ENCODE measurements at regions not wholly inside any gene's neighbourhood (a gene's known extent, or its start where the extent isn't known, plus 50 kb on each side); places are given as distances from the start of the nearest gene placed in this dataset.
"Not testable (repeated sequence)": the region's sequence is repeated elsewhere in the genome, so short reads cannot be mapped to it uniquely, and the experiment has no call there.

DNA sequence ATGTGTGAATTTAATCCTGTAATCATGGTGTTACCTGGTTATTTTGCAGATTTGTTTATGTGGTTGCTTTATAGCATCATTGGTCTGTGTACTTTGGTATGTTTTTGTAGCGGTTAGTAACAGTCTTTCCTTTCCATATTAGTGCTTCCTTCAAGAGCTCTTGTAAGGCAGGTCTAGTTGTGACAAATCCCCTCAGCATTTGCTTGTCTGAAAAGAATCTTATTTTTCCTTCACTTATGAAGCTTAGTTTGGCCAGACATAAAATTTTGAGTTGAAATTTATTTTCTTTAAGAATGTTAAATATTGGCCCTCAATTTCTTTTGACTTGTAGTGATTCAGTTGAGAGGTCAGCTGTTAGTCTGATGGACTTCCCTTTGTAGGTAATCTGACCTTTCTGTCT is 1096.1 kb upstream of the SLIT2 start:
- Histone ChIP-seq H3K9me3 (ENCODE audit: control insufficient read depth, insufficient read depth, low read depth, low read length) (no peaks in the 10 kb centered on the region), H3K36me3 (ENCODE audit: control insufficient read depth, insufficient read depth, low read length) (no peaks in the 10 kb centered on the region), H3K27ac (ENCODE audit: low read length) (no peak overlapping the region), H3K27me3 (ENCODE audit: control insufficient read depth, insufficient read depth, low read length) (no peaks in the 10 kb centered on the region), H3K4me3 (ENCODE audit: low read depth in 2 of 2, low read length in 2 of 2) (no peak overlapping the region), H3K4me1 (ENCODE audit: control insufficient read depth, insufficient read depth, low read length) (no peaks in the 10 kb centered on the region)
- in situ Hi-C loops (cut with HindIII; ENCODE audit: low pct_unique_long_range_greater_than_20kb, low sequenced_read_pairs): no loop called here
- intact Hi-C loops (cut with micrococcal nuclease; ENCODE audit: unreplicated experiment): no loop called here
- ChIA-PET POLR2A (no interaction called here), CTCF (no interaction called here)
- TF ChIP-seq SIN3A (IDR thresholded peaks at IDR 0.05; ENCODE audit: borderline replicate concordance, insufficient read depth, low read depth, low read length) (no peak), POLR2AphosphoS5 (IDR thresholded peaks at IDR 0.05; ENCODE audit: low read depth, low read length) (no peak), TCF7L2 (IDR thresholded peaks at IDR 0.05; ENCODE audit: low read depth, low read length) (no peak)
- TF ChIP-seq, protein P1, sequence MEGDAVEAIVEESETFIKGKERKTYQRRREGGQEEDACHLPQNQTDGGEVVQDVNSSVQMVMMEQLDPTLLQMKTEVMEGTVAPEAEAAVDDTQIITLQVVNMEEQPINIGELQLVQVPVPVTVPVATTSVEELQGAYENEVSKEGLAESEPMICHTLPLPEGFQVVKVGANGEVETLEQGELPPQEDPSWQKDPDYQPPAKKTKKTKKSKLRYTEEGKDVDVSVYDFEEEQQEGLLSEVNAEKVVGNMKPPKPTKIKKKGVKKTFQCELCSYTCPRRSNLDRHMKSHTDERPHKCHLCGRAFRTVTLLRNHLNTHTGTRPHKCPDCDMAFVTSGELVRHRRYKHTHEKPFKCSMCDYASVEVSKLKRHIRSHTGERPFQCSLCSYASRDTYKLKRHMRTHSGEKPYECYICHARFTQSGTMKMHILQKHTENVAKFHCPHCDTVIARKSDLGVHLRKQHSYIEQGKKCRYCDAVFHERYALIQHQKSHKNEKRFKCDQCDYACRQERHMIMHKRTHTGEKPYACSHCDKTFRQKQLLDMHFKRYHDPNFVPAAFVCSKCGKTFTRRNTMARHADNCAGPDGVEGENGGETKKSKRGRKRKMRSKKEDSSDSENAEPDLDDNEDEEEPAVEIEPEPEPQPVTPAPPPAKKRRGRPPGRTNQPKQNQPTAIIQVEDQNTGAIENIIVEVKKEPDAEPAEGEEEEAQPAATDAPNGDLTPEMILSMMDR (IDR thresholded peaks at IDR 0.05): no peak
- TF ChIP-seq, protein P2, sequence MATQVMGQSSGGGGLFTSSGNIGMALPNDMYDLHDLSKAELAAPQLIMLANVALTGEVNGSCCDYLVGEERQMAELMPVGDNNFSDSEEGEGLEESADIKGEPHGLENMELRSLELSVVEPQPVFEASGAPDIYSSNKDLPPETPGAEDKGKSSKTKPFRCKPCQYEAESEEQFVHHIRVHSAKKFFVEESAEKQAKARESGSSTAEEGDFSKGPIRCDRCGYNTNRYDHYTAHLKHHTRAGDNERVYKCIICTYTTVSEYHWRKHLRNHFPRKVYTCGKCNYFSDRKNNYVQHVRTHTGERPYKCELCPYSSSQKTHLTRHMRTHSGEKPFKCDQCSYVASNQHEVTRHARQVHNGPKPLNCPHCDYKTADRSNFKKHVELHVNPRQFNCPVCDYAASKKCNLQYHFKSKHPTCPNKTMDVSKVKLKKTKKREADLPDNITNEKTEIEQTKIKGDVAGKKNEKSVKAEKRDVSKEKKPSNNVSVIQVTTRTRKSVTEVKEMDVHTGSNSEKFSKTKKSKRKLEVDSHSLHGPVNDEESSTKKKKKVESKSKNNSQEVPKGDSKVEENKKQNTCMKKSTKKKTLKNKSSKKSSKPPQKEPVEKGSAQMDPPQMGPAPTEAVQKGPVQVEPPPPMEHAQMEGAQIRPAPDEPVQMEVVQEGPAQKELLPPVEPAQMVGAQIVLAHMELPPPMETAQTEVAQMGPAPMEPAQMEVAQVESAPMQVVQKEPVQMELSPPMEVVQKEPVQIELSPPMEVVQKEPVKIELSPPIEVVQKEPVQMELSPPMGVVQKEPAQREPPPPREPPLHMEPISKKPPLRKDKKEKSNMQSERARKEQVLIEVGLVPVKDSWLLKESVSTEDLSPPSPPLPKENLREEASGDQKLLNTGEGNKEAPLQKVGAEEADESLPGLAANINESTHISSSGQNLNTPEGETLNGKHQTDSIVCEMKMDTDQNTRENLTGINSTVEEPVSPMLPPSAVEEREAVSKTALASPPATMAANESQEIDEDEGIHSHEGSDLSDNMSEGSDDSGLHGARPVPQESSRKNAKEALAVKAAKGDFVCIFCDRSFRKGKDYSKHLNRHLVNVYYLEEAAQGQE (IDR thresholded peaks at IDR 0.05; ENCODE audit: insufficient read depth in 1 of 2, low read depth in 2 of 2, low read length in 1 of 2): no peak
- DNase-seq (ENCODE audit: low read depth, low spot score) (no peak), ATAC-seq (no peak)
- no TSS peak for BruUV-seq (replicated peaks)

DNA sequence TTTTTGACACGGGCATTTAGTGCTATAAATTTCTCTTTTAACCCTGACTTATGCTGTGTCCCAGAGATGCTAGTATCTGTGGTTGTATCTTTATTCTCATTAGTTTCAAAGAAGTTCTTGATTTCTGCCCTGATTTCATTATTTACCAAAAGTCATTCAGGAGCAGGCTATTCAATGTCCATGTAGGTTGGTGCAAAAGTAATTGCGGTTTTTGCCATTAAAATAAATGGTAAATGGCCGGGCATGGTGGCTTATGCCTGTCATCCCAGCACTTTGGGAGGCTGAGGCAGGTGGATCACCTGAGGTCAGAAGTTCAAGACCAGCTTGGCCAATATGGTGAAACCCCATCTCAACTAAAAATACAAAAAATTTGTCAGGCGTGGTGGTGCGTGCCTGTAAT is 1097.4 kb upstream of the SLIT2 start:
- POLR2A ChIA-PET; in situ Hi-C loops (cut with HindIII; ENCODE audit: low pct_unique_long_range_greater_than_20kb, low sequenced_read_pairs); BruUV-seq (replicated peaks): not testable (repeated sequence)

DNA sequence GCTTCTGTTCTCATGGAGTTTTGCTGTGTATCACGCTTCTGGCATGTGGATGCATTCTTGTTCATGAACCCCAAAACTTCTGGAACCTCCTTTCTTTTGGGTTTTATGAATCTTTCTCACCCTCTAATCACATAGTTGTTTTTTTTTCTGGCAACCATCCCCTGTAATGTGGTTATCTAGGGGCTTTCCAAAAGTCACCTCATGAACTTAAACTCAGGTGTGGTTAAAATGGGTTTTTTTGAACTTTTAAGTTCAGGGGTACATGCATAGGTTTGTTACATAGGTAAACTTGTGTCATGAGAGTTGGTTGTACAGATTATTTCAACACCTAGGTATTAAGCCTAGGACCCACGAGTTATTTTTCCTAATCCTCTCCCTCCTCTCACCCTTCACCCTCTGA is 1099.4 kb upstream of the SLIT2 start:
- H3K27me3 ChIP-seq (ENCODE audit: control insufficient read depth, insufficient read depth, low read length): no peaks in the 10 kb centered on the region
- ChIA-PET CTCF (no interaction called here), POLR2A (no interaction called here)
- H3K9me3 ChIP-seq (ENCODE audit: control insufficient read depth, insufficient read depth, low read depth, low read length): no peaks in the 10 kb centered on the region
- no peaks in the 10 kb centered on the region for H3K4me1 ChIP-seq (ENCODE audit: control insufficient read depth, insufficient read depth, low read length)
- H3K4me3 ChIP-seq (ENCODE audit: low read depth in 2 of 2, low read length in 2 of 2): no peak overlapping the region
- intact Hi-C loops (cut with micrococcal nuclease; ENCODE audit: unreplicated experiment): no loop called here
- TF ChIP-seq SIN3A (IDR thresholded peaks at IDR 0.05; ENCODE audit: borderline replicate concordance, insufficient read depth, low read depth, low read length): no peak
- TF ChIP-seq TCF7L2 (IDR thresholded peaks at IDR 0.05; ENCODE audit: low read depth, low read length): no peak
- TF ChIP-seq, protein P1 (IDR thresholded peaks at IDR 0.05): no peak
- TF ChIP-seq, protein P2 (IDR thresholded peaks at IDR 0.05; ENCODE audit: insufficient read depth in 1 of 2, low read depth in 2 of 2, low read length in 1 of 2): no peak
- TF ChIP-seq POLR2AphosphoS5 (IDR thresholded peaks at IDR 0.05; ENCODE audit: low read depth, low read length): no peak
- BruUV-seq (replicated peaks): no TSS peak
- no peak overlapping the region for H3K27ac ChIP-seq (ENCODE audit: low read length)
- in situ Hi-C loops (cut with HindIII; ENCODE audit: low pct_unique_long_range_greater_than_20kb, low sequenced_read_pairs): no loop called here
- H3K36me3 ChIP-seq (ENCODE audit: control insufficient read depth, insufficient read depth, low read length): no peaks in the 10 kb centered on the region
- DNase-seq (ENCODE audit: low read depth, low spot score) (no peak), ATAC-seq (no peak)

More for the DNA sequence above, 1097.4 kb upstream of the SLIT2 start:
- H3K27me3 ChIP-seq (ENCODE audit: control insufficient read depth, insufficient read depth, low read length); H3K4me1 ChIP-seq (ENCODE audit: control insufficient read depth, insufficient read depth, low read length); intact Hi-C loops (cut with micrococcal nuclease; ENCODE audit: unreplicated experiment); DNase-seq (ENCODE audit: low read depth, low spot score); CTCF ChIA-PET; ATAC-seq; H3K4me3 ChIP-seq (ENCODE audit: low read depth in 2 of 2, low read length in 2 of 2); H3K27ac ChIP-seq (ENCODE audit: low read length); H3K9me3 ChIP-seq (ENCODE audit: control insufficient read depth, insufficient read depth, low read depth, low read length); H3K36me3 ChIP-seq (ENCODE audit: control insufficient read depth, insufficient read depth, low read length): not testable (repeated sequence)

Data from Panc1 (cell line).